OCI-LY1 (cell line): ENCODE measurements at regions not wholly inside any gene's neighbourhood (a gene's known extent, or its start where the extent isn't known, plus 50 kb on each side); places are given as distances from the start of the nearest gene placed in this dataset.

Experiments
- EZH2 ChIP-seq: fragments of 200-600 bp; sonication (generic), shearing (Covaris generic); IDR thresholded peaks from 2 replicates; pipeline ENCODE4 v1.8.0; 2017; ENCODE audit warnings: borderline replicate concordance, mixed run types, mild to moderate bottlenecking, antibody characterized with exemption, low read length, moderate library complexity, mixed read lengths
- TF ChIP-seq, protein P1 (sequence below): fragments of 200-600 bp; sonication (generic), shearing (Covaris generic); IDR thresholded peaks from 2 replicates; pipeline ENCODE4 v1.5.1; 2017; ENCODE audit warnings: mild to moderate bottlenecking, antibody characterized with exemption, low read length, moderate library complexity, mixed read lengths

DNA sequence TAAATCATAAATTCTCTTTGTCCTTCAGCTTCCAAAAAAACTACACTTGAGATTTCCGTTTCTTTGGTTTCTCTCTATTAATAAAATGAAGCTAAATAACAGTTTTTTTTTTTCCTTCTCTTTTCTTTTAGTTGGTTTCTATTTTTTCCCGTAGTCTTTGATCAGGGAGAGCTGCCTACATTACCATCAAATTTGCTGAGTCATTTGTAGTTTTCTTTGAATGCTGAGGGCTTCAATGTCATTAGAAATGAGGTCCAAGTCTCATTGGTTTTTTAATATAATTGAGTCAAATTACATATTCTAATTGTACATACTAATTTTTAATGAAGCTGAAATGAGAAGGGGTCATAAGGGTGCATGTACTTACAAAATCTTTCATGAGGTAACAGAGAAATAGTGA, 550.2 kb downstream of the GBA3 start:
- TF ChIP-seq, protein P1, sequence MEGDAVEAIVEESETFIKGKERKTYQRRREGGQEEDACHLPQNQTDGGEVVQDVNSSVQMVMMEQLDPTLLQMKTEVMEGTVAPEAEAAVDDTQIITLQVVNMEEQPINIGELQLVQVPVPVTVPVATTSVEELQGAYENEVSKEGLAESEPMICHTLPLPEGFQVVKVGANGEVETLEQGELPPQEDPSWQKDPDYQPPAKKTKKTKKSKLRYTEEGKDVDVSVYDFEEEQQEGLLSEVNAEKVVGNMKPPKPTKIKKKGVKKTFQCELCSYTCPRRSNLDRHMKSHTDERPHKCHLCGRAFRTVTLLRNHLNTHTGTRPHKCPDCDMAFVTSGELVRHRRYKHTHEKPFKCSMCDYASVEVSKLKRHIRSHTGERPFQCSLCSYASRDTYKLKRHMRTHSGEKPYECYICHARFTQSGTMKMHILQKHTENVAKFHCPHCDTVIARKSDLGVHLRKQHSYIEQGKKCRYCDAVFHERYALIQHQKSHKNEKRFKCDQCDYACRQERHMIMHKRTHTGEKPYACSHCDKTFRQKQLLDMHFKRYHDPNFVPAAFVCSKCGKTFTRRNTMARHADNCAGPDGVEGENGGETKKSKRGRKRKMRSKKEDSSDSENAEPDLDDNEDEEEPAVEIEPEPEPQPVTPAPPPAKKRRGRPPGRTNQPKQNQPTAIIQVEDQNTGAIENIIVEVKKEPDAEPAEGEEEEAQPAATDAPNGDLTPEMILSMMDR: no peak
- no peak for TF ChIP-seq EZH2
